H9 (cell line): ENCODE measurements at regions not wholly inside any gene's neighbourhood (a gene's known extent, or its start where the extent isn't known, plus 50 kb on each side); places are given as distances from the start of the nearest gene placed in this dataset.

Experiments
- DNase-seq: peaks from one replicate; pipeline ENCODE4 v3.0.0-alpha.2; 2017
- H2AFZ ChIP-seq: one replicate; pipeline ENCODE4 v1.6.1; 2013; ENCODE audit warnings: mild to moderate bottlenecking, low read length, control low read depth, moderate library complexity
- H2AK5ac ChIP-seq: 2 replicates; pipeline ENCODE4 v1.6.1; 2013; ENCODE audit warnings: low read length, control low read depth, mixed read lengths; ENCODE audit not compliant: insufficient read length
- H2BK120ac ChIP-seq: one replicate; pipeline ENCODE4 v1.6.1; 2013; ENCODE audit warnings: low read depth, mild to moderate bottlenecking, low read length, control low read depth, inconsistent platforms; ENCODE audit not compliant: poor library complexity, severe bottlenecking
- H2BK12ac ChIP-seq: 2 replicates; pipeline ENCODE4 v1.6.1; 2013; ENCODE audit warnings: low read length, control low read depth, mixed read lengths, low read depth; ENCODE audit not compliant: insufficient read length
- H2BK15ac ChIP-seq: 2 replicates; pipeline ENCODE4 v1.6.1; 2013; ENCODE audit warnings: low read depth, low read length, control low read depth
- H2BK20ac ChIP-seq: one replicate; pipeline ENCODE4 v1.6.1; 2013; ENCODE audit warnings: low read depth, mild to moderate bottlenecking, low read length, control low read depth, inconsistent platforms; ENCODE audit not compliant: poor library complexity, severe bottlenecking
- H2BK5ac ChIP-seq: 2 replicates; pipeline ENCODE4 v1.6.1; 2013; ENCODE audit warnings: low read length, control low read depth, mixed read lengths; ENCODE audit not compliant: insufficient read length
- H3K14ac ChIP-seq: 2 replicates; pipeline ENCODE4 v1.6.1; 2013; ENCODE audit warnings: low read length, control low read depth; ENCODE audit not compliant: insufficient read depth
- H3K18ac ChIP-seq: 2 replicates; pipeline ENCODE4 v1.6.1; 2013; ENCODE audit warnings: low read depth, mild to moderate bottlenecking, mixed read lengths, low read length, control low read depth; ENCODE audit not compliant: insufficient read length
- H3K23ac ChIP-seq: 2 replicates; pipeline ENCODE4 v1.6.1; 2013; ENCODE audit warnings: low read length, control low read depth, mixed read lengths, low read depth; ENCODE audit not compliant: insufficient read length
- H3K23me2 ChIP-seq: 2 replicates; pipeline ENCODE4 v1.6.1; 2013; ENCODE audit warnings: low read depth, mild to moderate bottlenecking, mixed read lengths, low read length, control low read depth; ENCODE audit not compliant: insufficient read length, poor library complexity, severe bottlenecking
- H3K27ac ChIP-seq: 2 replicates; pipeline ENCODE4 v1.5.1; 2013; ENCODE audit warnings: low read length, control low read depth, mixed read lengths, low read depth; ENCODE audit not compliant: insufficient read length
- H3K27me3 ChIP-seq: 2 replicates; pipeline ENCODE4 v1.6.1; 2013; ENCODE audit warnings: low read length, control low read depth, inconsistent platforms; ENCODE audit not compliant: insufficient read depth
- H3K4ac ChIP-seq: 2 replicates; pipeline ENCODE4 v1.6.1; 2013; ENCODE audit warnings: low read depth, mild to moderate bottlenecking, control low read depth, inconsistent platforms, low read length, moderate library complexity
- H3K4me1 ChIP-seq: 2 replicates; pipeline ENCODE4 v1.6.1; 2013; ENCODE audit warnings: low read length, control low read depth, inconsistent platforms; ENCODE audit not compliant: insufficient read depth
- H3K4me2 ChIP-seq: 2 replicates; pipeline ENCODE4 v1.6.1; 2013; ENCODE audit warnings: low read length, control low read depth, mixed read lengths; ENCODE audit not compliant: insufficient read length, insufficient read depth
- H3K56ac ChIP-seq: 2 replicates; pipeline ENCODE4 v1.6.1; 2013; ENCODE audit warnings: low read depth, mild to moderate bottlenecking, mixed read lengths, low read length, control low read depth; ENCODE audit not compliant: insufficient read length
- H3K79me1 ChIP-seq: 2 replicates; pipeline ENCODE4 v1.6.1; 2013; ENCODE audit warnings: low read depth, mild to moderate bottlenecking, moderate library complexity, low read length, control low read depth, inconsistent platforms; ENCODE audit not compliant: insufficient read depth, poor library complexity, severe bottlenecking
- H3K79me2 ChIP-seq: 2 replicates; pipeline ENCODE4 v1.6.1; 2013; ENCODE audit warnings: low read length, control low read depth, inconsistent platforms; ENCODE audit not compliant: insufficient read depth
- H3K9ac ChIP-seq: 2 replicates; pipeline ENCODE4 v1.6.1; 2013; ENCODE audit warnings: low read length, control low read depth, mixed read lengths; ENCODE audit not compliant: insufficient read length; ENCODE audit errors: extremely low read depth
- H3K9me3 ChIP-seq: one replicate; pipeline ENCODE4 v1.6.1; 2013; ENCODE audit warnings: low read depth, low read length, inconsistent platforms; ENCODE audit not compliant: control insufficient read depth
- H3T11ph ChIP-seq: one replicate; pipeline ENCODE4 v1.6.1; 2013; ENCODE audit warnings: mild to moderate bottlenecking, low read length, control low read depth, inconsistent platforms
- H4K20me1 ChIP-seq: one replicate; pipeline ENCODE4 v1.6.1; 2013; ENCODE audit not compliant: control insufficient read depth, insufficient read length, insufficient read depth
- H4K5ac ChIP-seq: 2 replicates; pipeline ENCODE4 v1.6.1; 2013; ENCODE audit warnings: low read depth, mild to moderate bottlenecking, mixed read lengths, low read length, control low read depth; ENCODE audit not compliant: insufficient read length
- H4K8ac ChIP-seq: replicated peaks from 2 replicates; pipeline ENCODE4 v1.6.1; 2013; ENCODE audit warnings: low read length, control low read depth, mixed read lengths, low read depth; ENCODE audit not compliant: insufficient read length
- H4K91ac ChIP-seq: 2 replicates; pipeline ENCODE4 v1.6.1; 2013; ENCODE audit warnings: low read depth, mild to moderate bottlenecking, moderate library complexity, mixed read lengths, low read length, control low read depth; ENCODE audit not compliant: insufficient read length
- H3K27ac Mint-ChIP-seq, 3 experiments: 2 replicates in 2 of 3; 3 replicates in 1 of 3; pipeline ENCODE4 v1.8.0; 2020 to 2021; ENCODE audit warnings: mixed read lengths in 3 of 3, mild to moderate bottlenecking in 1 of 3, moderate library complexity in 1 of 3
- H3K27me3 Mint-ChIP-seq: 2 replicates; pipeline ENCODE4 v1.8.0; 2021; ENCODE audit warnings: low read depth, mild to moderate bottlenecking, moderate library complexity, mixed read lengths
- H3K36me3 Mint-ChIP-seq, 3 experiments: 2 replicates in 2 of 3; 3 replicates in 1 of 3; pipeline ENCODE4 v1.8.0; 2020 to 2021; ENCODE audit warnings: low read depth in 3 of 3, mixed read lengths in 3 of 3; ENCODE audit not compliant: insufficient read depth in 1 of 3
- H3K4me1 Mint-ChIP-seq, 2 experiments: 2 replicates each; pipeline ENCODE4 v1.8.0; 2020; ENCODE audit warnings: mixed read lengths in 2 of 2
- H3K4me3 Mint-ChIP-seq, 2 experiments: 2 replicates in 1 of 2; 3 replicates in 1 of 2; pipeline ENCODE4 v1.8.0; 2020 to 2021; ENCODE audit warnings: mild to moderate bottlenecking in 2 of 2, mixed read lengths in 2 of 2, moderate library complexity in 1 of 2
- H3K9me3 Mint-ChIP-seq, 2 experiments: 2 replicates in 1 of 2; 3 replicates in 1 of 2; pipeline ENCODE4 v1.8.0; 2020; ENCODE audit warnings: mild to moderate bottlenecking in 2 of 2, mixed read lengths in 2 of 2, moderate library complexity in 1 of 2
- WGBS: extraction: QIAGEN DNeasy Blood & Tissue Kit; methylation state at CpG from one replicate; pipeline ENCODE4 v1.1.7; 2013; ENCODE audit warnings: missing lambda C conversion rate, low lambda C conversion rate, mixed read lengths; ENCODE audit not compliant: insufficient read length; ENCODE audit errors: extremely low coverage; 5-methylcytosine and 5-hydroxymethylcytosine counted together
- TF ChIP-seq, protein P1 (sequence below): fragments of 200-600 bp; sonication (generic); conservative IDR thresholded peaks from 3 replicates; pipeline ENCODE4 v1.8.0; 2021; ENCODE audit warnings: antibody characterized with exemption, mild to moderate bottlenecking

DNA sequence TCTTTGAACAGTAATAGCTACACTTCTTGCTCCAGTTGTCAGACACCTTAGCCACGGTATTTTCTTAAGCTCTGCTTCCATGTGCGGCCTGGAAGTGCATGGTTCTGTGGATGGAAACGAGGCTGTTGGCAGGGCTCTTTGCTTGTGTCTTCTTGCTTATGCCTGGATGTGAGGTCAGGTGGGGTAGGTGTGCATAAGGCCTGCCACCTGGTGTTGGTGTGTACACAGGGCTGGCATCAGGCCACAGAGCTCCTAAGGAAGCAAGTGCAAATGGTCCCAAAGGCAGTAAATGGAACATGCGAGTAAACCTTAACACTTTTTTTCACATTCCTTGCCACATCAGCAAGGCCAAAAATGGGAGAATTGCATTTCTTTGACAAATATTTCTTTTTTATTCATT, 158.1 kb upstream of the GMDS start:
- H3K27me3 Mint-ChIP-seq = peaks cover 2% of the 10 kb centered on the region; the same call in 1 of the 2 replicates
- Histone ChIP-seq H3K56ac (no peak overlapping the region), H3K4me1 (no peaks in the 10 kb centered on the region), H2BK5ac (no peak overlapping the region), H4K20me1 (no peaks in the 10 kb centered on the region), H3T11ph (no peak overlapping the region), H2AFZ (no peak overlapping the region), H3K27me3 (no peaks in the 10 kb centered on the region), H4K91ac (no peak overlapping the region), H3K79me1 (no peaks in the 10 kb centered on the region), H3K23me2 (no peaks in the 10 kb centered on the region), H3K4ac (no peak overlapping the region), H4K8ac (no peak overlapping the region), H2BK15ac (no peak overlapping the region), H3K79me2 (no peaks in the 10 kb centered on the region), H3K23ac (no peak overlapping the region), H3K27ac (no peak overlapping the region), H3K9me3 (no peaks in the 10 kb centered on the region), H3K9ac (no peak overlapping the region), H3K18ac (no peak overlapping the region), H2BK20ac (no peak overlapping the region), H4K5ac (no peak overlapping the region), H3K4me2 (no peak overlapping the region), H3K14ac (no peak overlapping the region), H2AK5ac (no peak overlapping the region), H2BK120ac (no peak overlapping the region), H2BK12ac (no peak overlapping the region)
- TF ChIP-seq, protein P1, sequence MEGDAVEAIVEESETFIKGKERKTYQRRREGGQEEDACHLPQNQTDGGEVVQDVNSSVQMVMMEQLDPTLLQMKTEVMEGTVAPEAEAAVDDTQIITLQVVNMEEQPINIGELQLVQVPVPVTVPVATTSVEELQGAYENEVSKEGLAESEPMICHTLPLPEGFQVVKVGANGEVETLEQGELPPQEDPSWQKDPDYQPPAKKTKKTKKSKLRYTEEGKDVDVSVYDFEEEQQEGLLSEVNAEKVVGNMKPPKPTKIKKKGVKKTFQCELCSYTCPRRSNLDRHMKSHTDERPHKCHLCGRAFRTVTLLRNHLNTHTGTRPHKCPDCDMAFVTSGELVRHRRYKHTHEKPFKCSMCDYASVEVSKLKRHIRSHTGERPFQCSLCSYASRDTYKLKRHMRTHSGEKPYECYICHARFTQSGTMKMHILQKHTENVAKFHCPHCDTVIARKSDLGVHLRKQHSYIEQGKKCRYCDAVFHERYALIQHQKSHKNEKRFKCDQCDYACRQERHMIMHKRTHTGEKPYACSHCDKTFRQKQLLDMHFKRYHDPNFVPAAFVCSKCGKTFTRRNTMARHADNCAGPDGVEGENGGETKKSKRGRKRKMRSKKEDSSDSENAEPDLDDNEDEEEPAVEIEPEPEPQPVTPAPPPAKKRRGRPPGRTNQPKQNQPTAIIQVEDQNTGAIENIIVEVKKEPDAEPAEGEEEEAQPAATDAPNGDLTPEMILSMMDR = no peak
- DNase-seq = no peak
- peaks cover 3 to 10% of the 10 kb centered on the region in 2 experiments; a peak in 3 of 5 replicates for H3K9me3 Mint-ChIP-seq
- no peaks in the 10 kb centered on the region for H3K4me1 Mint-ChIP-seq
- peaks cover 0 to 9% (median 6%) of the 10 kb centered on the region in 3 experiments; a peak in 4 of 7 replicates for H3K36me3 Mint-ChIP-seq
- H3K27ac Mint-ChIP-seq = no peak overlapping the region
- no peak overlapping the region for H3K4me3 Mint-ChIP-seq
- WGBS = no CpG with 5 or more reads among the region's 4 CpGs
